Neutrophil (primary cell): ENCODE measurements at regions not wholly inside any gene's neighbourhood (a gene's known extent, or its start where the extent isn't known, plus 50 kb on each side); places are given as distances from the start of the nearest gene placed in this dataset.

Source experiments
- H3K27ac ChIP-seq: fragments of 200-600 bp; sonication (generic); 2 replicates; pipeline ENCODE4 v1.5.1; 2016; ENCODE audit warnings: mild to moderate bottlenecking, moderate library complexity
- H3K27me3 ChIP-seq: fragments of 200-600 bp; sonication (generic); 2 replicates; pipeline ENCODE4 v1.6.0; 2016; ENCODE audit warnings: mild to moderate bottlenecking
- H3K36me3 ChIP-seq: fragments of 200-600 bp; sonication (generic); 2 replicates; pipeline ENCODE4 v1.5.1; 2017
- H3K4me1 ChIP-seq, 2 experiments: fragments of 200-600 bp in 1 of 2; sonication (generic) in 1 of 2; 1 replicate in 1 of 2; 2 replicates in 1 of 2; pipeline versions ENCODE4 v1.5.1 to v1.6.1; 2013 to 2016; ENCODE audit warnings: low read depth in 1 of 2, low read length in 1 of 2, mild to moderate bottlenecking in 1 of 2, moderate library complexity in 1 of 2; ENCODE audit not compliant: control insufficient read depth in 1 of 2, insufficient read depth in 1 of 2
- H3K4me3 ChIP-seq, 2 experiments: fragments of 200-600 bp in 1 of 2; sonication (generic) in 1 of 2; 1 replicate in 1 of 2; 2 replicates in 1 of 2; pipeline ENCODE4 v1.5.1; 2013 to 2016; ENCODE audit warnings: low read depth in 1 of 2, low read length in 1 of 2, mild to moderate bottlenecking in 1 of 2, moderate library complexity in 1 of 2
- H3K9me3 ChIP-seq: fragments of 200-600 bp; sonication (generic); 2 replicates; pipeline ENCODE4 v1.5.1; 2016
- CTCF ChIP-seq: fragments of 200-600 bp; sonication (generic); IDR thresholded peaks from 2 replicates; pipeline ENCODE4 v1.5.1; 2016; ENCODE audit warnings: antibody characterized with exemption

- no peak for TF ChIP-seq CTCF
- Histone ChIP-seq H3K4me3 (no peak overlapping the region), H3K36me3 (no peaks in the 10 kb centered on the region), H3K4me1 (no peaks in the 10 kb centered on the region), H3K9me3 (no peaks in the 10 kb centered on the region), H3K27me3 (no peaks in the 10 kb centered on the region), H3K27ac (no peak overlapping the region)
Measured at GRCh38 chr13:72163678-72164077, 296.7 kb upstream of the DACH1 start.

DNA sequence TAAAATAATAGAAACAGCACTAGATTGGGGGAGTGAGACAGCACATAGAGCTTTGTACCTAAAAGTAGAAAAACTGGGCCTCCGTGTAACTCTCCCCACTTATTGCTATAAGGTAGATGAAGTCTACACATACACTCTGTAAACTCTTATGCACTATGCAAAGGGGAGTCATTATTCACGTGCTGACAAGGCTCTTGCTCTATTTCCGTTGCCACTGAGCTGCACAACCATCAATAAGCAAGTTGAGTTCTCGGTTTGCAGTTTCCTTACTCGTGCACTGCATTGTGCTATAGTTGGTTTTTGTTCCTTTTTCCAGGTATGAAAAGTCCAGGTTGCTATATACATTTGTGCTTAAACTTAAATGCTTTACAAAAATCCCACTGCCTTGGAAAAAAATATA lies 294.0 kb upstream of the DACH1 start:
- no peaks in the 10 kb centered on the region for H3K36me3 ChIP-seq
- no peak overlapping the region for H3K4me3 ChIP-seq
- H3K27ac ChIP-seq: no peak overlapping the region
- no peaks in the 10 kb centered on the region for H3K4me1 ChIP-seq
- H3K9me3 ChIP-seq: no peaks in the 10 kb centered on the region
- no peaks in the 10 kb centered on the region for H3K27me3 ChIP-seq
- TF ChIP-seq CTCF: no peak

- no peak overlapping the region for H3K4me3 ChIP-seq
- H3K36me3 ChIP-seq: no peaks in the 10 kb centered on the region
- no peak for TF ChIP-seq CTCF
- H3K27ac ChIP-seq: no peak overlapping the region
- H3K9me3 ChIP-seq: no peaks in the 10 kb centered on the region
- no peaks in the 10 kb centered on the region for H3K27me3 ChIP-seq
- H3K4me1 ChIP-seq: no peaks in the 10 kb centered on the region
Measured at GRCh38 chr13:72156760-72157159, 289.8 kb upstream of the DACH1 start.

DNA sequence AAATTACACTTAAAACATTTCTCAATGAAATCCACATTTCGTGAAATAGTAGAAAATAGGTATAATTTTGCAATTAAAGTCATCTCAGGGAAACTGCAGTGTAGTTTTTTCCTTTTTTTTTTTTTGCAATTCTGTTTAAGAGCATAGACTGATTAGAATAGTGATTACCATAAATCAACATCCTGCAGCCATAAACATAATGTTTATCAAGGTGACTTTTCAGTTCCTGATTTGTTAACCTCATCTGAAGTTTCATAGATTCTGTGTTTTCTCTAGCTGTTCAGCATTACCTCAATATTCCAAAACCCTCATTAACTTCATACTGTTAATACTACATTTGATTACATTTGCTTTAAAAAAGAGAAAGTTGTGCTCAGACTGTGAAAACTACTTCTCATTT lies 286.3 kb upstream of the DACH1 start:
- Histone ChIP-seq H3K27me3 (no peaks in the 10 kb centered on the region), H3K9me3 (no peaks in the 10 kb centered on the region), H3K4me1 (no peaks in the 10 kb centered on the region), H3K4me3 (no peak overlapping the region), H3K27ac (no peak overlapping the region), H3K36me3 (no peaks in the 10 kb centered on the region)
- TF ChIP-seq CTCF: no peak

DNA sequence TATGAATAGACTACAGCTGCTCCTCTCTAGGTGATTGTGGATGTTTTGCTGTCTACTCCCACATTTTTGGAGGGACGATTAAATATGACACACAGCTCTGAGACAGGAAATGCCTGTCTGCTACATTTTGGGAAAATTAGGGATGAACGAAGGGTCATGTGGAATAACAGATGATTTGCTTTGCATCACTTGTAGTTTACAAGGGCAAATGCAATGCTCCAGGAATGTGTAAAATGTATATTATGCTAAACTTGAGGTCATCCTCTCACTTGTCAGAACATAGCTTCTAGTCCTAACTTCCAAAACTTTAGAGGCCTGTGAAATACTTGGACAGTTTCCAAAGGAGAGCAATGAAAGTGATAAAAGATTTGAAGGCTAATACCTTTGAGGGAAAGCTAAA lies 284.2 kb upstream of the DACH1 start:
- no peaks in the 10 kb centered on the region for H3K9me3 ChIP-seq
- no peaks in the 10 kb centered on the region for H3K36me3 ChIP-seq
- H3K27ac ChIP-seq: no peak overlapping the region

More for the DNA sequence above, 284.2 kb upstream of the DACH1 start:
- H3K4me3 ChIP-seq: no peak overlapping the region
- no peaks in the 10 kb centered on the region for H3K4me1 ChIP-seq
- no peak for TF ChIP-seq CTCF
- H3K27me3 ChIP-seq: no peaks in the 10 kb centered on the region
